GM18951 (cell line): ENCODE measurements at regions not wholly inside any gene's neighbourhood (a gene's known extent, or its start where the extent isn't known, plus 50 kb on each side); places are given as distances from the start of the nearest gene placed in this dataset.

ENCODE experiments used
- POLR2A ChIP-seq: IDR thresholded peaks from 4 replicates; pipeline ENCODE4 v1.6.1; 2011; ENCODE audit warnings: mild to moderate bottlenecking; ENCODE audit not compliant: insufficient read length, insufficient read depth; ENCODE audit errors: extremely low read depth
- in situ Hi-C: fragments of 300-500 bp; cut with MboI; formaldehyde crosslinking; loops from one replicate; pipeline ENCODE4 v1.12.0; 2022; ENCODE audit warnings: low sequenced_read_pairs, mixed read lengths, inconsistent platforms; ENCODE audit not compliant: unreplicated experiment

GRCh38 chr6:156190270-156190669 is 586.9 kb upstream of the ARID1B start:
- TF ChIP-seq POLR2A = no peak
- in situ Hi-C loops = no loop called here

GRCh38 chr6:156189714-156190113 is 587.5 kb upstream of the ARID1B start:
- no peak for TF ChIP-seq POLR2A
- in situ Hi-C loops = no loop called here

GRCh38 chr6:156189195-156189594 is 588.0 kb upstream of the ARID1B start:
- no peak for TF ChIP-seq POLR2A
- in situ Hi-C loops = no loop called here

GRCh38 chr6:156185113-156185512 is 592.1 kb upstream of the ARID1B start:
- in situ Hi-C loops = no loop called here

GRCh38 chr6:156183678-156184077 is 593.5 kb upstream of the ARID1B start:
- TF ChIP-seq POLR2A = no peak
- in situ Hi-C loops = no loop called here

More at GRCh38 chr6:156185113-156185512, 592.1 kb upstream of the ARID1B start:
- TF ChIP-seq POLR2A = no peak

- TF ChIP-seq POLR2A = no peak
- in situ Hi-C loops = no loop called here
Observed at GRCh38 chr6:156182356-156182755, 594.8 kb upstream of the ARID1B start.

- no peak for TF ChIP-seq POLR2A
- in situ Hi-C loops = no loop called here
Observed at GRCh38 chr6:156181506-156181905, 595.7 kb upstream of the ARID1B start.

GRCh38 chr6:156175971-156176421 is 601.2 kb upstream of the ARID1B start:
- TF ChIP-seq POLR2A = no peak
- in situ Hi-C loops = no loop called here

GRCh38 chr6:156175433-156175832 is 601.7 kb upstream of the ARID1B start:
- in situ Hi-C loops = no loop called here

GRCh38 chr6:156174031-156174890 is 602.9 kb upstream of the ARID1B start:
- no peak for TF ChIP-seq POLR2A
- in situ Hi-C loops = no loop called here

More at GRCh38 chr6:156175433-156175832, 601.7 kb upstream of the ARID1B start:
- TF ChIP-seq POLR2A = no peak

- no peak for TF ChIP-seq POLR2A
- in situ Hi-C loops = no loop called here
Observed at GRCh38 chr6:156169371-156169770, 607.8 kb upstream of the ARID1B start.

- TF ChIP-seq POLR2A = no peak
- in situ Hi-C loops = no loop called here
Observed at GRCh38 chr6:156167625-156168071, 609.5 kb upstream of the ARID1B start.

GRCh38 chr6:156167016-156167624 is 610.1 kb upstream of the ARID1B start:
- in situ Hi-C loops = no loop called here
- no peak for TF ChIP-seq POLR2A

GRCh38 chr6:156166093-156166492 is 611.1 kb upstream of the ARID1B start:
- in situ Hi-C loops = no loop called here
- no peak for TF ChIP-seq POLR2A
